B cell (primary cell): ENCODE measurements at regions not wholly inside any gene's neighbourhood (a gene's known extent, or its start where the extent isn't known, plus 50 kb on each side); places are given as distances from the start of the nearest gene placed in this dataset.

Experiments used
- ATAC-seq: fragments of 200-7000 bp; cut with Tn5 transposase; one replicate; pipeline ENCODE4 v1.10.0; 2021; ENCODE audit warnings: low read depth, mild to moderate bottlenecking, moderate number of reproducible peaks, moderate library complexity
- CTCF ChIA-PET: fragments of 350-600 bp; sonication (Branson Sonifier 250); formaldehyde crosslinking; loops from one replicate; lab custom pipeline; 2021; ENCODE audit warnings: antibody characterized with exemption, inconsistent platforms; lab: Charles Lee
- POLR2A ChIA-PET: fragments of 350-600 bp; sonication (Branson Sonifier 250); formaldehyde crosslinking; loops from one replicate; lab custom pipeline; 2021; ENCODE audit warnings: antibody characterized with exemption; lab: Charles Lee
- DNase-seq: peaks from one replicate; pipeline ENCODE4 v3.0.0; 2013
- H2AFZ ChIP-seq: 2 replicates; pipeline ENCODE4 v1.6.1; 2012; ENCODE audit warnings: mild to moderate bottlenecking, low read depth, low read length; ENCODE audit not compliant: insufficient read depth, poor library complexity, severe bottlenecking
- H3K27ac ChIP-seq, 2 donors: 1 replicate in 1 of 2; 2 replicates in 1 of 2; pipeline ENCODE4 v1.5.1; 2012 to 2013; ENCODE audit warnings: low read length in 2 of 2, mild to moderate bottlenecking in 2 of 2, moderate library complexity in 1 of 2
- H3K27me3 ChIP-seq, 4 experiments: fragments of 200-600 bp in 1 of 4; sonication (generic) in 1 of 4; replicated peaks in 1 of 4; 1 replicate in 2 of 4; 2 replicates in 2 of 4; pipeline versions ENCODE4 v1.6.1 to v1.7.0; 2013 to 2016; ENCODE audit warnings: low read length in 3 of 4, mild to moderate bottlenecking in 2 of 4, mixed read lengths in 1 of 4, moderate library complexity in 1 of 4; ENCODE audit not compliant: insufficient read depth in 4 of 4, control insufficient read depth in 3 of 4; ENCODE audit errors: control extremely low read depth in 1 of 4
- H3K36me3 ChIP-seq, 2 experiments: replicated peaks in 1 of 2; 1 replicate in 1 of 2; 2 replicates in 1 of 2; pipeline versions ENCODE4 v1.6.1 to v1.7.1; 2013; ENCODE audit warnings: low read length in 1 of 2; ENCODE audit not compliant: insufficient read depth in 2 of 2, control insufficient read depth in 1 of 2; ENCODE audit errors: control extremely low read depth in 1 of 2, extremely low read depth in 1 of 2
- H3K4me1 ChIP-seq, 2 donors: fragments of 200-600 bp in 1 of 2; sonication (generic) in 1 of 2; 1 replicate in 1 of 2; 2 replicates in 1 of 2; pipeline versions ENCODE4 v1.5.1 to v1.6.1; 2013 to 2017; ENCODE audit warnings: low read length in 2 of 2; ENCODE audit not compliant: control insufficient read depth in 2 of 2, insufficient read depth in 2 of 2
- H3K4me2 ChIP-seq: replicated peaks from 2 replicates; pipeline ENCODE3; 2012; ENCODE audit warnings: mild to moderate bottlenecking, low read depth, low read length; ENCODE audit not compliant: poor library complexity, severe bottlenecking
- H3K4me3 ChIP-seq, 5 experiments: fragments of 200-600 bp in 1 of 5; sonication (generic) in 1 of 5; 1 replicate in 3 of 5; 2 replicates in 2 of 5; pipeline versions ENCODE4 v1.5.1 to v1.7.0; 2011 to 2016; ENCODE audit warnings: low read length in 4 of 5, mild to moderate bottlenecking in 4 of 5, low read depth in 2 of 5, control low read depth in 1 of 5, moderate library complexity in 1 of 5; ENCODE audit not compliant: insufficient read depth in 1 of 5; ENCODE audit errors: control extremely low read depth in 1 of 5, extremely low read depth in 1 of 5
- H3K79me2 ChIP-seq: fragments of 200-600 bp; sonication (generic); one replicate; pipeline ENCODE4 v1.6.0; 2016; ENCODE audit warnings: low read length; ENCODE audit not compliant: control insufficient read depth, insufficient read depth
- H3K9ac ChIP-seq: fragments of 200-600 bp; sonication (generic); 2 replicates; pipeline ENCODE4 v1.6.1; 2017; ENCODE audit warnings: mild to moderate bottlenecking, low read length, moderate library complexity
- H3K9me3 ChIP-seq, 3 donors: one replicate each; pipeline versions ENCODE4 v1.6.1 to v1.7.1; 2013; ENCODE audit warnings: low read length in 2 of 3; ENCODE audit not compliant: control insufficient read depth in 2 of 3, insufficient read depth in 1 of 3; ENCODE audit errors: control extremely low read depth in 1 of 3
- H4K20me1 ChIP-seq: 2 replicates; pipeline ENCODE4 v1.6.0; 2012; ENCODE audit warnings: mild to moderate bottlenecking, low read length; ENCODE audit not compliant: insufficient read depth, control insufficient read depth, poor library complexity, severe bottlenecking
- H3K27ac Mint-ChIP-seq: one replicate; pipeline ENCODE4 v1.8.0; 2021; ENCODE audit warnings: mixed read lengths
- H3K27me3 Mint-ChIP-seq: one replicate; pipeline ENCODE4 v1.8.0; 2021; ENCODE audit warnings: mixed read lengths
- H3K4me1 Mint-ChIP-seq: one replicate; pipeline ENCODE4 v1.8.0; 2021; ENCODE audit warnings: mixed read lengths
- H3K4me3 Mint-ChIP-seq: one replicate; pipeline ENCODE4 v1.8.0; 2021; ENCODE audit warnings: mixed read lengths
- H3K9me3 Mint-ChIP-seq: one replicate; pipeline ENCODE4 v1.8.0; 2022; ENCODE audit warnings: mixed read lengths; ENCODE audit not compliant: insufficient read depth
- EZH2 ChIP-seq: IDR thresholded peaks from 2 replicates; pipeline ENCODE4 v1.6.1; 2012; ENCODE audit warnings: borderline replicate concordance, low read depth, mild to moderate bottlenecking, moderate library complexity, low read length; ENCODE audit not compliant: insufficient read depth, poor library complexity, severe bottlenecking
- WGBS: methylation state at CpG from one replicate; pipeline ENCODE4 v1.1.5; 2013; ENCODE audit warnings: missing lambda C conversion rate; ENCODE audit not compliant: insufficient coverage; 5-methylcytosine and 5-hydroxymethylcytosine counted together
- intact Hi-C: fragments of 100-400 bp; cut with micrococcal nuclease; formaldehyde crosslinking; loops from one replicate; pipeline ENCODE4 v1.10.0; 2022
- TF ChIP-seq, protein P1 (sequence below): fragments of 200-600 bp; IDR thresholded peaks from one replicate; pipeline ENCODE4 v1.8.0; 2022; ENCODE audit warnings: antibody characterized with exemption, mild to moderate bottlenecking

DNA sequence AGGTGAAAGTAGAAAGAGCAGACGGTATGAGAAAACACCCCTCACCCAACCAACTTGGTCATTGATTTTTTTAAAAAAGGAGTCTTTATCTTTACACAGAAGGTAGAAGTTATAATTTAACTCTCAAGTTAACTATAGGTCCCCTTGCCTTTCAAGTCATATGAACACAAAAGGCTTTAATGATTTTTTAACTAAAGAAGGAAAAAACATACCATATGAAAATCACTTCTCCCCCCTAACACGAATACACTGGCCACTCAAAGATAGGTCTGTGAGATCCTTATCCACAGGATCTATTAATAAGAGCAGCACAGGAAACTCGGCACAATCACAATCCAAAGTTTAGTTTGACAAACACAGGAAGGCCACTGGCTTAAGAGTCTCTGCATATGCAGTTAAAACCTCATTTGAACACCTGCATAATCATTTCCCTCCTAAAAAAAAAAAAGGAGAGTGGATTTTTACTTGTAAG lies 138.0 kb downstream of the ENC1 start:
- Histone ChIP-seq H4K20me1 (no peaks in the 10 kb centered on the region), H3K27me3 (no peaks in the 10 kb centered on the region), H3K9ac (no peak overlapping the region), H3K4me2 (no peak overlapping the region), H3K27ac (no peak overlapping the region), H3K4me1 (no peaks in the 10 kb centered on the region), H3K79me2 (no peaks in the 10 kb centered on the region), H3K4me3 (no peak overlapping the region), H3K9me3 (no peaks in the 10 kb centered on the region), H2AFZ (no peak overlapping the region), H3K36me3 (no peaks in the 10 kb centered on the region)
- no peak for TF ChIP-seq EZH2
- TF ChIP-seq, protein P1, sequence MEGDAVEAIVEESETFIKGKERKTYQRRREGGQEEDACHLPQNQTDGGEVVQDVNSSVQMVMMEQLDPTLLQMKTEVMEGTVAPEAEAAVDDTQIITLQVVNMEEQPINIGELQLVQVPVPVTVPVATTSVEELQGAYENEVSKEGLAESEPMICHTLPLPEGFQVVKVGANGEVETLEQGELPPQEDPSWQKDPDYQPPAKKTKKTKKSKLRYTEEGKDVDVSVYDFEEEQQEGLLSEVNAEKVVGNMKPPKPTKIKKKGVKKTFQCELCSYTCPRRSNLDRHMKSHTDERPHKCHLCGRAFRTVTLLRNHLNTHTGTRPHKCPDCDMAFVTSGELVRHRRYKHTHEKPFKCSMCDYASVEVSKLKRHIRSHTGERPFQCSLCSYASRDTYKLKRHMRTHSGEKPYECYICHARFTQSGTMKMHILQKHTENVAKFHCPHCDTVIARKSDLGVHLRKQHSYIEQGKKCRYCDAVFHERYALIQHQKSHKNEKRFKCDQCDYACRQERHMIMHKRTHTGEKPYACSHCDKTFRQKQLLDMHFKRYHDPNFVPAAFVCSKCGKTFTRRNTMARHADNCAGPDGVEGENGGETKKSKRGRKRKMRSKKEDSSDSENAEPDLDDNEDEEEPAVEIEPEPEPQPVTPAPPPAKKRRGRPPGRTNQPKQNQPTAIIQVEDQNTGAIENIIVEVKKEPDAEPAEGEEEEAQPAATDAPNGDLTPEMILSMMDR = no peak
- intact Hi-C loops = no loop called here
- Mint-ChIP-seq H3K4me3 (no peak overlapping the region), H3K4me1 (no peaks in the 10 kb centered on the region), H3K27me3 (peaks cover 3% of the 10 kb centered on the region), H3K9me3 (no peaks in the 10 kb centered on the region), H3K27ac (no peak overlapping the region)
- no peak for ATAC-seq
- no peak for DNase-seq
- 16% methylated on average over 2 of the region's 3 CpGs for WGBS
- POLR2A ChIA-PET = no interaction called here
- CTCF ChIA-PET = interaction anchor here (0.7 kb wide), 1 partner anchor 34 kb away, joined by 3 read pairs; no protein-coding TSS in a partner anchor

DNA sequence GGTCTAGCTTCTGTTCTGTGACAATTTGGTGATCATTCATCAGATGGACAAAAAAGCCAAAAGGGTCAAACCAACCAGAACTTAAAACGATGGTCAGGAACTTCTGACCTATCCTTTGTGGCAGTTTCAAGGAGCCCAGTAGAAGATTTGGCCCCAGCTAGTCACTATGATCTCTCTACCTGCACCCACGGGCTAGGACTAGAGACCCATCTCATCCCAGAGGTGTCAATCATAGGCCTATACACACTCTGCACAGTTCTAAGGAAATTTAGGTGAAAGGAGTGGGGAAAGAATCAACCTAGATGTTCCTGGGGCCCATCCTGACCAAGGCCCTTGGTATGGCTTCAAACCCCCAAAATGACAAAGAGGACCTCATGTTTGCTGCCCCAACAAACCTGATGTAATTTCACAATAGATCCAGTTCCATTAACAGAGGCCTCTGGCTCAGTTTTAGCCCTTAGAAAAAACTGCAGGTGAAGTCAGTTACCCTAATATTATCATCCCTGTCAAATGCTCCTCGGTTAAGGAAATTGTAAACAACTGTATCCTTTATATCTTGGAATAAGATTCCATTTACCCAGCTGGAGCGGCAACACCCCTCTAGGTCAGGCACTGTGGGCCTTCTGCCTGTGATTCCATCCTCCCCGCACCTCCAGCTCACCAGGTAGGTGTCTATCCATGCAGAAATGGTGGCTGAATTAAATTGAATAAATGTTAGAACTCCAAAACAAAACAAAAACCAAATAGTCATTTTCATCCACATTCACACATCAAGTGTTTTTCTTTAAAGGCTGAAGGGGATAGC lies 138.7 kb downstream of the ENC1 start:
- no peak overlapping the region for H3K9ac ChIP-seq
- Mint-ChIP-seq H3K4me3 (no peak overlapping the region), H3K4me1 (no peaks in the 10 kb centered on the region), H3K27ac (no peak overlapping the region), H3K27me3 (peaks cover 3% of the 10 kb centered on the region), H3K9me3 (no peaks in the 10 kb centered on the region)
- intact Hi-C loops = no loop called here
- no peak for TF ChIP-seq EZH2
- TF ChIP-seq, protein P1 = no peak
- POLR2A ChIA-PET = no interaction called here
- H3K27ac ChIP-seq = no peak overlapping the region
- H3K79me2 ChIP-seq = no peaks in the 10 kb centered on the region
- H3K4me3 ChIP-seq = no peak overlapping the region
- no peaks in the 10 kb centered on the region for H3K27me3 ChIP-seq
- no peak overlapping the region for H2AFZ ChIP-seq
- no peaks in the 10 kb centered on the region for H3K36me3 ChIP-seq
- H4K20me1 ChIP-seq = no peaks in the 10 kb centered on the region
- no peaks in the 10 kb centered on the region for H3K4me1 ChIP-seq
- CTCF ChIA-PET = no interaction called here
- DNase-seq = no peak
- H3K9me3 ChIP-seq = no peaks in the 10 kb centered on the region
- no peak for ATAC-seq
- H3K4me2 ChIP-seq = no peak overlapping the region
- WGBS = 85% methylated on average over 1 of the region's 5 CpGs
